Putamen (tissue), 1 donor: ENCODE measurements at regions not wholly inside any gene's neighbourhood (a gene's known extent, or its start where the extent isn't known, plus 50 kb on each side); places are given as distances from the start of the nearest gene placed in this dataset.

Source experiments
- DNase-seq: peaks from one replicate; pipeline ENCODE4 v3.0.0-alpha.2; 2016; ENCODE audit warnings: low spot score

- DNase-seq, result no peak
Measured at GRCh38 chr15:47620960-47621681, 96.2 kb upstream of the SEMA6D start.

DNA sequence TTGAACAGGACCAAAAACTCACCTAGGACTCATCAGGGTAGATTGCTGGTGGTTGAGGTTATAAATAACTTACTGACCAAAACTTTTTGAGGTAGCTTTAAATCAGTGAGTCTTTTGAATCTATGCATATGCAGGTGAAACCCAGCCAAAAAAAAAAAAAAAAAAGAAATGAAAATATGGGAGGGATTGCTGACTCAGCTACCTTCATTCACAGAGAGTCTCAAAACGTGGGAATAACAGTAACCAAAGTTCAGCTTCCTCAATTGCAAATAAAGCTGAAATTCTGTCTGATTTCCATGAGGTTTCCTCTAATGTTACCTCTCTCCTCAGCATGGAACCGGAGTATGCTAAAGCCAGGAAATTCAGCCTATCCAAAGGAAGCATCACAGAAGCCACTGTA lies 95.2 kb upstream of the SEMA6D start:
- no peak for DNase-seq

- DNase-seq, result no peak
Measured at GRCh38 chr15:47624503-47624902, 92.8 kb upstream of the SEMA6D start.

DNA sequence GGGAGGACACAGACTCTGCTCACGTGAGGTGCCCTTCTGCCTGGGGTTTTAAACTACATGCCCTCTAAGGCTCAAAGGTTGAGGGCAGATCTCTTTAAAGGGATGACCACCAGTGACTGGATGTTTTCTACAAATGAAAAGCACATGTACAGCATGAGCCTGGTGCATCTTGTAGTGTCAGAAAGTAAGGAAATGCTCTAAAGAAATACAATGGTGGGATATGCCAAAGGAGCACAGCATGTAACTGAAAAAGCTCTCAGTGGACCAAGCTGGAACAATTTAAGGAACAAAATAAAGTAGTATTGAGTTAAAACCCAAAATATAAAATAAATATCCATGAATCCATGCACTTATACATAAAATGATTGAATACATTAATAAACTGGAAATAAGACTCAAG lies 78.3 kb upstream of the SEMA6D start:
- DNase-seq, result no peak

DNA sequence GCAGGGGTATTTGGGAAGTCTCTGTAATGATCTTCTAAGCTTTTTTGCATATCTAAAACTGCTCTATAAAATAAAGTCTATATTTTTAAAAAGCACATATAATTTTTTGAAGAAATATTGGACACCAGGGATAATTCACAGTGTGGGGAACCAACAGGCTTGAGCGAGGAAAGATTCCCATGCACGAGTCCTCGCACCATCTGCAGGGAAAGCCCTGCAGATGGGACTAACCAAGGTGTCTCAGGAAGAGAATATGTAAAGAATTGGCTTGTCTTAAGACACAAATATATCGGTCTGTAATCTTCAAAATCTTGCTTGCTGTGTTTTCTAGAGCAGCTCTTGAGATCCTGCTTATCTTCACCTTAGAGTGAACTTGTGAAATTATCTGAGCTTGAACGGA lies 77.2 kb upstream of the SEMA6D start:
- DNase-seq, result no peak

DNA sequence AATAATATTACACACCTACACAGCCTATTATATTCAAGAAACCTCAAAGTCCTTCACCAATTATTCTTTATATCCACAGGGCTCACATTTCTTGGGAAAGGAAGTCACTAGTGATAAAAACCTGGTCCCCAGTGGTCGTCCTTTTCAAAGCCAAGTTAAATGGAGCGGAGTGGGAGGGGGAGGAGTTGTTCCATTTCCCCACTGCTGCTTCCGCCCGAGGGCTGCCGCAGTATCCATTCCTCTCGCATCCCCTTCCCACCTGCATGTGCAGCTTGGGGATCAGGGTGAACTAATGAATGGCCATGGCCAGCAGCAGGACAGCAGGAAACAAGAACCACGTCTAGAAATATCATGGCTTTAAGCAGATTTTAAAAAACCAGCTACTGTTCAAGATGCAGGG lies 76.4 kb upstream of the SEMA6D start:
- no peak for DNase-seq

- no peak for DNase-seq
Measured at GRCh38 chr15:47644722-47645121, 72.6 kb upstream of the SEMA6D start.

GRCh38 chr15:47650564-47650963 lies 66.7 kb upstream of the SEMA6D start:
- no peak for DNase-seq

DNA sequence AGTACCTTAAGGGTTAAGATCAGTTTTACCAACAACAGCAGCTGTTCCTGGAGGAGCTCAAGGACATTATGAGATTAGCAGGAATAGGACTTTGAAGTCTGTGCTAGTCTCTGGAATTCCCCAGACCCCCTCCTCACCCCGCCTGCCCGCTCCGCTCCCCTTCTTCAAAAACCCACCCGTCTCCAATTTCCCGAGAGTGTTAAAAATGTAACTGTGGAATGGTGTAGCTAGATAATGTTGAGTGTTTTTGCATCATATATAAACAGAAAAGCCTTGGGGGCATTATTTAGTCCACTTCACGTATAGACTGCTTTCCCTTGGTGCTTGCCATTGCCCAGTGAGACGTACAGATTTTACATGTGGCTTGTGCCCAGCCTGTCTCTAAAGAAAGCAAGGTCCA lies 65.0 kb upstream of the SEMA6D start:
- no peak for DNase-seq

DNA sequence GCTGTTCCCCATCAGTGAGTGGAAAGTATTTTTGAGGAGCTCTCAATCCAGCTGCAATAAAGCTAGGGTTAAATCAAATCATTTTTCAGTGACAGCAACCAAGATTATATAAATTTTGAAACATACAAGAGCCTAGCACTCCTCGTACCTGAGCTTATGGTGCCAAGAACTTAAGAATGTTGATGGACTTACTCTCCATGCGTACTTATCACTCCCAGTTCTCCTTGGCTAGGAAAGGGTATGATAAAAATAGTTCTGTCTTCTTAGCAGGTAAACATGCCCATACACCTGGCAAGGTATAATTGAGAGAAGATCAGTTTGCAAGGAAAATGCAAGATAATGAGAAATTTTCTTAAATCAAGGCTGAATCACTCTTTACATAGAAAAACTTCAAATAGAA lies 64.5 kb upstream of the SEMA6D start:
- no peak for DNase-seq

GRCh38 chr15:47661661-47662180 lies 55.6 kb upstream of the SEMA6D start:
- DNase-seq, result no peak

DNA sequence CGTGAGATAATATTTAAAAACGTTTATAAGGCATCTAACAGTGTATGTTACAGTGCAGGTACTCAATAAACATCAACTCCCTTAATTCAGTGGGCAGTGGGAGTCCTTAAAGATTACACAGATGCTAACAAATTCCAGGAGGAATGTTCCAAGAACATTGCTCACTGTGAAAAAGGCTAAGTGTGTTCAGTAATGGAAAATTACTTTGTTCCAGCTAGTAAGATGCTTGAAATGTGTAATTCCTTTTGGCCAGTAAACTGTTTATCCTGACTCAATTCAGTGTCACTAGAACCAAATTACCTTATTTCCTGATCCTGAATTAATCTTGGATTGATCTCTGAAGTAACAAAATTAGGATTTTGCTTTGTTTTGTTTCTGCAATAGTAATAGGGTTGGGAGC lies 54.2 kb upstream of the SEMA6D start:
- no peak for DNase-seq
